Body of pancreas (tissue), 4 donors: ENCODE measurements at regions not wholly inside any gene's neighbourhood (a gene's known extent, or its start where the extent isn't known, plus 50 kb on each side); places are given as distances from the start of the nearest gene placed in this dataset.

Source experiments
- CTCF ChIP-seq, 7 experiments: fragments of 450-650 bp in 4 of 7; fragments of 200-600 bp in 3 of 7; sonication (generic) in 3 of 7; IDR thresholded peaks; one replicate each; pipeline ENCODE4 v1.5.1; 2016 to 2019; ENCODE audit warnings: antibody characterized with exemption in 7 of 7
- POLR2A ChIP-seq, 3 donors: fragments of 450-650 bp; IDR thresholded peaks; one replicate each; pipeline ENCODE4 v1.6.1; 2016; ENCODE audit warnings: antibody characterized with exemption in 3 of 3, mild to moderate bottlenecking in 2 of 3

GRCh38 chr1:67563684-67564083, 121.3 kb upstream of the GADD45A start:
- TF ChIP-seq CTCF (IDR thresholded peaks at IDR 0.05) (no peak), POLR2A (IDR thresholded peaks at IDR 0.05) (no peak)
